GM18517 (cell line): ENCODE measurements at regions not wholly inside any gene's neighbourhood (a gene's known extent, or its start where the extent isn't known, plus 50 kb on each side); places are given as distances from the start of the nearest gene placed in this dataset.
A peak's percentile ranks its signal among the peaks of the same experiment; 100 is the strongest.
"Not testable (repeated sequence)": the region's sequence is repeated elsewhere in the genome, so short reads cannot be mapped to it uniquely, and the experiment has no call there.

Source experiments
- ATAC-seq: cut with Tn5 transposase; IDR thresholded peaks from one replicate; pipeline ENCODE4 v1.9.1; 2021; ENCODE audit warnings: mild to moderate bottlenecking, moderate library complexity; ENCODE audit not compliant: unreplicated experiment

DNA sequence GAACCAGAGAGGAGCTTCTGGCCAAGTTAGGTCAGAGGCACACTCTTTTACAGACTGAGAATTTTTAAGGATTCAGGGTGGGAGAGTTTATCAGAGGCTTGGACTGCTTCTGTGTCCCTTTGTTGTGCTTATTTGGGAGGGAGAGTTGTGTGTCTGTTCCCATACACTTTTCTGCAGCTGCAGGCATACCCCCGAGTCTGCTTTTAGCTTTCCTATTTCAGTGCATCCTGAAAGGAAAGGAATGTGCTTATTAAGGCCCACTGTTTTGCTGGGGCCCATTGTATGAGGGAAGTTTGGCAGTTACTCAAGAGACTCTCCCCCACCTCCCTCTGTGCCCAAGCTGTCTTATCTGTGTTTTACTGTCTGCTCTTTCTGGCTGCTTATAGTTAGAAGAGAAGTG, 257.4 kb upstream of the AADAT start:
- not testable (repeated sequence) for ATAC-seq

DNA sequence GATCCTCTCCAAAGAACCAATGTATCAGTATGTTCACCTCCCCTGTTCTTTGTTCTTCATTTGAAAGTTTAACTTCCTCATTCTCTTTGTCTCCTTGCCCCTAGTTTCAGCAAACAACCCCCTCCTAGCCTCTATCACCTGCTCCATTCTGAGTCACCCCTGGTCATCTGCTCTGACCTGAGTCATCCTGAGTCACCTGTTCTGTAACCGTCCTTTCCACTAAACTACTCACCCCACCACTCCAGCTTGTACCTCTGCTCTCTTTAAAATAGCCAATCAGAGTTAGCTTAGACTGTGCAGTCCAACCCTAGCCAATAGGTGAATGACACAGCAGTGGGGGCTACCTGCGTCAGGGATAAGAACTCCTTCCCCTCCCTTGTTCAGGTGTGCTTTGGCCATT, 249.8 kb upstream of the AADAT start:
- no peak for ATAC-seq

DNA sequence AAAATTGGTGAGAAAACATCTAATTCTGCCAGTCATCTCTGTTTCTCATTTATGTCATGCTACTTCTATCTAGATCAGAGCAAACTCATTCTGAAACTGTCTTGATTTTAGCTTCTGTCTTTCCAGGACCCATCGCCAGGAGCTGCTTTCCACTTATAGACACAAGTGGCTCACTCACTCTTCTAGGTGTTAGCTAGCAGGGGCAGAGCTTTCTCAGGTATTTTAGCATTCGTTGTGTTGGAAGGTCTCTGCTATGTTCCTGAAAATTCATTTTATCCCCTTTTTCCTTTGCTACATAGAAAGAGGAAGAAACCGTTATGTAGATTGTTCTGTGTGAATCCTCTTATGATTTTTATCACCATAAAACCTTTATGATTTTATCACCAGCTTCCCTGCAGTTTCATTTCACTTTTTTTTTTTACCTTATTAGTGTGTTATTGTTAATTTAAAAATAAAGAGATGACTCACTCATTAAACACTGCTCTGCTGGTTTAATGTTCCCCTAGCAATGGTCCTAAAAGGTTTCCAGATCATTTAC, 246.6 kb upstream of the AADAT start:
- ATAC-seq, result peak; percentile 93

DNA sequence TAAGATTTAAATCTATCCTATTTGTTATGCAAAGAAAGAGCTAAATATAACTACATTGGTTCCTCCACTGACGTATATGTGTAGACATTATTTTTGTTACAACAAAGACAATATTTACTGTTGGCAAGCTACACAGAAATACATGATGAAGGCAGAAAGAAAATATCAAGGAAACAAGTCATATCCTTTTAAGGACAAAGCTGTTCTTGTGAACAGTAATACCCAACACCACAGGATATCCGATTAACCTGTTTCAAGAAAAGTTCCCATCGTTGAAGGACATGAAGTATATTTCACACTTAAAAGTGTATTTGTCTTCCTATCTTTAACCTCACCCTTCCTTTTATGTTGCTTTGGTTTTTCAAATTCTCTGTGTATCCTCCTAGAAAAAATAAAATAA, 235.8 kb upstream of the AADAT start:
- no peak for ATAC-seq

DNA sequence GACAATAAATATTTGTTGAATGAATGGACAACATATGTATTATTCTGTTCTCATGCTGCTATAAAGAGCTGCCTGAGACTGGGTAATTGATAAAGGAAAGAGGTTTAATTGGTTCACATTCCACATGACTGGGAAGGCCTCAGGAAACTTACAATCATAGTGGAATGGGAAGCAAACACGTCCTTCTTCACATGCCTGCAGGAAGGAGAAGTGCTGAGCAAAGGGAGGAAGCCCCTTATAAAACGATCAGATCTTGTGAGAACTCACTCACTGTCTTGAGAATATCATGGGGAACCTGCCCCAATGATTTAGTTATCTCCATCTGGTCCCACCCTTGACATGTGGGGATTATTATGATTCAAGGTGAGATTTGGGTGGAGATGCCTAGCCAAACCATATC, 233.9 kb upstream of the AADAT start:
- no peak for ATAC-seq

DNA sequence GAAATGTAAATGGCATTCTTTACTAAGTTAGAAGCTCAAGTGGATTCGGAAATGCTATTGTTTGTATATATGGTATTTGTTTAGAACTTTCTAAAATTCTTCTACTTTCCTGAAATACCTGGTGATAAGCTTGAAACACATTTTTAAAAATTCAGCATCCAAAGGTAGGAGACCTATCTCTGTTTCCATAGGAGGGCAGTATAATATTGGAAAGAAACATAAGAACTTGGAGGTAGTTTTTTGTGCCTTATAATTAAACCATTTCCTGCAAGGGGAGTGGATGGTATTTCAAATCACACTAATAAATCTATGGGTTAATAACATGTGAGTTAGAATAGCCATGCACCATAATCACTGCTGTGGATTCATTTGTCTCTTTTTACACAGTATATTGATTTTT, 217.4 kb upstream of the AADAT start:
- no peak for ATAC-seq

DNA sequence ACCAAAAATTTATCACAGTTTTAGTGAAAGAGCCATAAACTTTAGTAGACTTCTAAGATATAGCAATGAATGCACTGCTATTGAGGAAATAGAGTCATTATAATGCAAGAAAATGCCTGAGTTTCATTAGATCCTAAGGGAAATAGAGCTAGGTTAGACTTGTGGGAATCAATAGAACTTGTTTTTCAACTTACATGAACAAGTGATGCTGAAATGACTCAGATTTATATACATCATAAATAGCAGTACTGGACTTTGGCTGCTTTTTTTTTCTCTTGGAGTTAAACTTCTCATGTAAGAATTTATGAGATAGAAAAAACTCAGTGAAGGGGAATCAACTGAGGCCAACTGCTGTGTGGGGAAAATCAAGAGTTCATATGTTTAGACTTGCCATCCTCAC, 216.5 kb upstream of the AADAT start:
- no peak for ATAC-seq

DNA sequence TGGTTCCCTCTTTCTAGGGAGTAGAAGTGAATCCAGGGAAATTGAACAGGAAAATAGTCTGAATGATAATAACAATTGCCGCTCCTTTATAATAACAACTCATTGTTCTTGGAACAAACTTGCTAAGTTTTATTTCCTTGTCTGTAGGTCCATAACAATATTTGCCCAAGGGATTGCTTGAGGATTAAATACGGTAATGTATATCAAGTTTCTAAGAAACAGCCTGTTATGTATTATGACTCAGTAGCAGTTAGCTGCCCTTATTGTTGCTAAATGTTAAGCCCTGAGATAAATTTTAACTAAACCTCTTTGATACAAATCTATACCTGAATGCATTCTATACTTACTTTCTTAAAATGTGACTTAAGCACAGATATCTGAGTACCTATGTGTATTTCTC, 215.9 kb upstream of the AADAT start:
- ATAC-seq, result no peak

DNA sequence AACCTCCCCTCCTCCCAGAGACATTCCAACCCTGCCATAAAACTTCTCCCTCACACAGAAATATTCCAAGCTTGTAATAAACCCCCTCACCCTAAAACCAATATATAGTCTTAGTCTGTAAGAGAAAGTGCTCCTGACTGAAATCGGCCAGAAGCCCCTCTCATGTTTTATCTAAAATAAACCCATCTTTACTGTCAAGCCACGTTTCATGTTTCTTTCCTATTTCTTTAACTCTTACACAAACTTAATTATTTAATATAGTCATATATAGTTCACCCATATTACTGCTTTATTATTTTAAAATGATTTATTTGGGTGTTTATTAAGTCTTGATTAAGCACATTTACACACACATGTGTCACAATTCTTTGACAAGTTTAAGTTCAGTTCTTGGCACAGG, 191.3 kb upstream of the AADAT start:
- ATAC-seq, result no peak

DNA sequence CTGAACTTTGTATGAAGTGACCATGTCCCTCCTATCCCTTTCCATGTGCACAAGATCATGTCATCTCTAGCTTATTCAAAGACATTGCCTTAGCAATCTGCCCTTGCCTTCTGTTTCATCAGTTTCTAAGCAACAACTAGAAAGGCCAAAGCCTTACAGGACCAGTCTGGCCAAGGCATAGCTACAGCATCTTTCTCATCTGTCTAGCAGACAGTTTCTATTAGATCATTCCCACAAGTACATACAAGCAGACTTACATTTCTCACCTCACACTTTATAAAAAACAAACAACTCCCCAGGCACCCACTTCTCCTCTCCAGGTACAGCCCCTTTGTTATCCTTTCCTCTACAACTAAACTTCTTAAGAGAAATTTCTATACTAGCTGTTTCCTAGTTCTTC, 188.7 kb upstream of the AADAT start:
- no peak for ATAC-seq

DNA sequence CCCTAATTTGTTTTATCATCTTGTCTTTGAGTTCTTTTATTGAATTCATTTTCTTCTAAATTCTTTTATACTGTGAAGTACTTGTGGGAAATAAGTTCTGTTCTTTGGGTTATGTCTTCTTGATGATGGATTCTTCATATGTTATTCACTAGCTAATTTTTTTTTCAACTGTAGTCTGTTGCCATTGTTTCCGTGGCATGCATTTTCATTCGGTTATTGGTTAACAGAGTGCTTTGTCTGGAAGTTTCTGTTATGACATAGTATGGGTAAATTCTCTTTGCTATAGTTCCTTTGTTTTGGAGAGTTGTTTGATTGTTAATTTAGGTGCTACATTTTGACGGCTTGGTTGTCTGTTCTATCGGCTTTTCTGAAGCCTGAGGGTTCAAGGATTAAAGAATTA, 184.9 kb upstream of the AADAT start:
- ATAC-seq, result no peak

DNA sequence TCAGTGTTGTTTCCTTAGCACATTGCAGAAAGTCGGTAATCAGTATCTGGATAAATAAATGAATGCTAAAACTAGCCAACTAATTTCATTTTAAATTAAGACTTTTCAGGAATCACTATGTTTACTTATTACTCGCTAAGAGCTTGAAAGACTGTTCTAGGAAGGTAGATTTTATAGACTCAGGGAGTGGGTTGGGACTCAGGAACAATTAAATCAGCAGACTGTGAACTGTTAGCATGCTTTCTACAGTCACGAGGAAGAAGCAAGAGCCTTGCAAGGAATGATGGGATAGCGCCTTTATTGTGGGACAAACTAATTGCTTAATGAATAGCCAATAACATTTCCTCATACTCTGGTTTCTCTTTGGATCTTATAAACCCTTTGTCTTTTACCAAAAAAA, 183.2 kb upstream of the AADAT start:
- ATAC-seq, result no peak

DNA sequence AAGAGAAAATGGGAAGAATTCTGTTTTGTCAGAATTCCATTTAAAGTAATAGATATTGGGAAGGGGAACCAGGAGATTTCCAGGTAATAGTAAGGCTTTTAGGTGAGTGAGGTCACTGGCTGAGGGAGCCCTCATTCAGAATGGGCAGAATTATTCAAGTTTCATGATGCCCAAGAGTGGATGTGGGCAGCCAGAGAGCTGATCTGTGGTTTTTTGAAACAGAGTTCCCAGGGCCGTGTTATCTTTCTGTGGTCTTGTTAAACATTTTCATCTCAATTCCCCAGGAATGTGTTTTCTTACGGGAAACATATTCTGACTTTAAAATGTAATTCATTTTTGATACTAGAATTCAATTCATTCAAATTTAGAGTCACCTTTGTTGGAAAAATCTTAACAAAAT, 182.0 kb upstream of the AADAT start:
- no peak for ATAC-seq

DNA sequence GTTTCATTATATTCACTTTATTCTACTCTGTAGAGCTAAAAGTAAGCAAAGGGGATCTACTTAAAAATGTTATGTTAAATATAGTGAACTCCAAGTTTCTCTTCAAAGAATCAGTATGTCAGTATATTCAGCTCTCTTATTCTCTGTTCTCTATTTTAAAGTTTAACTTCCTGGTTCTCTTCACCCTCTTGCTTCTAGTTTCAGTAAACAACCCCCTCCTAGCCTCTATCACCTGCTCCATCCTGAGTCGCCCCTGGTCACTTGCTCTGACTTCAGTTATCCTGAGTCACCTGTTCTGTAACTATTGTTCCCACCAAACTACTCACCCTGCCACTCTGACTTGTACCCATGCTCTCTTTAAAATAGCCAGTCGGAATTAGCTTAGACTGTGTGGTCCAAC, 180.9 kb upstream of the AADAT start:
- ATAC-seq, result no peak

DNA sequence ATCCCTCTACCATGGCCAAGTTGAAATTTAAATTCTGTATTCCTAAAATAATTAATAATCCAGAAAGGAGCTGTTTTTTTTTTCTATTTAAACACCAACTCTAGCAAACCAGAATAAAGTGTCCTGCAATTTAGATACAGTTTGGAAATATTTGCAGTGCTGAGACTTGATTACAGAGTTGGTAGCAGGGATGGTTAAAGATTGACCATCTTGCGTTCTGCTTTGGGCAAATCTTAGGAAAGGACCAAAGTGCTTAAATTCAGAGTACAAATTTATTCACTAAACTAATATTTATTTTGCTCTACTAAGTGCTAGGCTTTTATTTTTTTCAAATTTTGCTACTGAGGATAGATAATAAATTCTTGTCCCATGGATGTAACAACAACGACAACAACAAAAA, 180.2 kb upstream of the AADAT start:
- no peak for ATAC-seq

DNA sequence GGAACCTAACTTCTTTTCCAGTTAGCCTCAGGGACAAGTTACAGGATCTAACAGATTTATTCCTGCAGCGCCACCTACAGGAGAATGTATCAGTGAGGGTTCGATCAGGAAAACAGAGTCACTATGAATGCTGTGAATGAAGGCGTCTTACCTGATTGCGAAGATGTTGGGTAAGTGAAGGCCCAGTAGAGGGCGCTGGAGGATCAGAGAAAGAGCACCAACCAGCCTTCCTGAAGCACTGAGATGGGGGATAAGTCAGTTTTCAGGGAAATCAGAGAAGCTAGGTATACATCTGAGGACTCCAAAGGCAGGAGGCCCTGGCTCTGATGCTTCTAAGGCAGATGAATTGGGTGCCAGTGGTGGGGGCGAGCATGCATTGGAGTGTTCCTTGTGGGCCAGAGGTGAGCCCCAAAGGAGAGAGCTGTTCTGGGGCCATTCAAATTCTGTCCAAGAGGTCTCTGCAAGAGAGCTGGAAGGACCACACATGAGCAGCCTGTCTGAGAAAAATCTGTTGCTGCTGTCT, 169.9 kb upstream of the AADAT start:
- ATAC-seq, result peak; percentile 99

DNA sequence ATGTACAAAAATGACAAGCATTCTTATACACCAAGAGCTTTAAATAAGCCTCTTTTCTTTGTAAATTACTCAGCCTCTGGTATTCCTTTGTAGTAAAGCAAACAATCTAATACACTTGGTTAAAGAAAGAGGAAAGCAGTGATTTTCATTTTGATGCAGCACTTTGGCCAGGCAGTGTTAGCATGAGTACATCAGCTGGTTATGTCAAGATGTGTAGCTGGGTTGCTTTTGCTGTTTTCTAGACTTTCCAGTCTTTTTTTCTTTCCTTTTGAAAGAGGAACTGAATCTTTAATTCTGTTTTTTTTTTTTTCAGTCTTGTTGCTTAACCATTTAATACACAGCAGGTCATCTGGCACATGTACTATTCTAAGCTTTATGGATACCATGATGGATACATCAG, 167.1 kb upstream of the AADAT start:
- ATAC-seq, result no peak

DNA sequence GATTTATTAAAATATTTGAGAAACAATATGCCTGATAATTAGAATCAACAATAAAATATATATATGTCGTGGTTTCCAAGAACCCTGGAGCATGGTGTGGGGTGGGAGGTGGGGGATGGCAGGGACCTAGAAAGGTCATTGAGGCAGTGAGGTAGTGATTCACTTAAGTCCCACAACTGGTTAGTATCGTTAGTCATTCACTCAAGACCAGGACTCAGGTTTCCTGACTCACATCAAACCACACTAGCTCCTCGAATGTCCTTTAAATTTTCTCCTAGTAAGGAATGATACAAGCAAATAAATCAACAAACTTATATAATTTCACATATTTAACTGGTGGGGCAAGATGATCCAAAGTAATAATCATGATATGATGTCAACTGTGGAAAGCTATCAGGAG, 158.8 kb upstream of the AADAT start:
- ATAC-seq, result no peak

DNA sequence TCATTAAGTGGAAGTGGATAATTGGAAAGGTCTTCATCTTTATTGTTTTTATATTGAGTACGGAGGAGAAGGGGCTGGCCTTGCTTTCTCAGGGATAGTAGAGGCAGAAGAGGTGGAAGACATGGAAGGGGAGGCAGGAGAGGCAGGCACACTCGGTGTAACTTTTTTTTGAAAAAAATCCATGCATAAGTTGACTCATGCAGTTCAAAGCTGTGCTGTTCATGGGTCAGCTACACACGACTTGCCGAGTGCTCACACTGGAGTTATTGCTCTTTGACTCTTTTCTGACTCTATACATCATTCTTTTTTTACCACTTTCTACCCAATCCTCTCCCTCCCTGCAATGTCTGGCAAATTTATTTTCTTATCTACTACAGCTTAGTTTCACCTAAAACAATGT, 158.3 kb upstream of the AADAT start:
- no peak for ATAC-seq

DNA sequence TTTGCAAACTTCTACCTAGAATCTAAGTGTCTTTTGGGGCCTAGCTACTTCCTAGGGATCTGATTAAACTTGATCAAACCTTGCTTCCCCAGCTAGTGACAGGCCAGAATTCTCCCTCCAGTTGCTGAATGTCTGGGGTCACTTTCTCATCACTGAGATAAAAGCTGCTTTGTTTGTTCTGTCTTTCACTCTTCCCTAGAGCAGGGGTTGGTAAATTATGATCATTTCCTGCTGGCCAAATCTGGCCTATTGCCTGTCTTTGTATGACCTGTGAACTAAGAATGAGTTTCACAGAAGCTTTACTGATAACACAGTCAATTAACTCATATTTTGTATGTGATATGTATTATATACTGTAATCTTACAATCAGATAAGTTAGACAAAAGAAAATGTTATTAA, 157.8 kb upstream of the AADAT start:
- ATAC-seq, result no peak

DNA sequence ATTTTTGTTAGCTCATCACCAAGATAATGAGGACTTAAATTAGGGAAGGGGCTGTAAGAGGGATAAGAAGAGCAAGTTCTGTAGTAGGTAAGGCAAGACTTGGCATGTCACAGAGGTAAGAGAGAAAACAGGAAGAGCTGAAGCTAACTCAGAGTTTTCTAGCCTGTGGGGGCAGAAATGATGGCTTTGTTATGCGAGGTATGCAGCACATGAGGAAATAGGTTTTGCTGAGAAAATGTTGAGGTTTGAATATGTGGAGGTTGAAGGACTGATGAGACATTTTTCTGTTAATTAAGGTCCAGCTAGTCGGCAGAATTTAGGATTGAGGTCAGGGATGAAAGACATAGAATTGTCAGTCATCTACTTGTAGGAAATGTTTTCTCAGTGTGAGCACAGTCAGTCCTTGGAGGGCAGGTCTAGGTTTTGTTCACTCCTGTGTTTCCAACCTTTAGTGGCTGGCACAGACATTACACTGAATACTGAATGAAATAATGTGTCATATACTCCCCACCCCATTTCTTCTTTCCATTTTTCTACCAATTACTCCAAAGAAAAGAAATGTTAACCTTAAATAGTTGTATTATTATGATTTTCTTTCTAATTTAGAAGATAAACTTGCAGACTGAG, 154.0 kb upstream of the AADAT start:
- no peak for ATAC-seq

DNA sequence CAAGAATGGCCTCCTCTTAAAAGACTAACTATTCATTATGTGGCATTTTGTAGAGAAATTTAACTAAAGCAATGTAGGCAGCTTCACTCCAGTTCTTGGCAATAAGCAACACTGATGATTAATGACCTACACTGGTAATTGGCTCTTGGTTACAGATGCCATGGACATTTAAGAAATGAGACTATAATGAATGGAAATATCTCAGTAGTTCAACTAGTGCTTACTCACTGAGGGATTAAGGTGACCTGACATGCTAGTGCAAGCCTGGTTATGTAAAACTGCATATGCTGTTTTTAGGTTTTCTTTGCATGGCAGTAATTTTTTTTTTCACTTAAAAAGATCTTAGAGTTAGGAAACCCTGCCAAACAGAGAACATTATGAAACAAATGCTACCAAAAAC, 152.7 kb upstream of the AADAT start:
- no peak for ATAC-seq

DNA sequence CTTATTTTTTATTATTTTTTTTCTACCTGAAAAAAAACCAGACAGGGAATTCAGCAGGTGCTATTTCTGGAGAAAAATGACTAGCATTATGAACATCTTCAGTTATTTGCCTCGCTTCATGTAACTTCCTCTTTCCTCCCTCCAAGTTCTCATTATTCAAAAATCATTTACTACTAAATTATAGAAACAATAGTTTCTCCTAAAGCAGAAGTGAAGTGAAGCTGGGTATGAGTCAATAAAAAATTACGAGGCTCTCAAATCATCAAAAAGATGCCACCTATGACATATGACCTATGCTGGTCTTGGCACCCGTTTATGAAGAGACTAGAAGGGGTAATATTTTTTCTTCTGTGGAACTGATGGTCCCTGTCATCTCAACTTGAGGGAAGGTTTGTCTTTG, 145.0 kb upstream of the AADAT start:
- no peak for ATAC-seq
